Left kidney (tissue), 1 donor: ENCODE measurements at regions not wholly inside any gene's neighbourhood (a gene's known extent, or its start where the extent isn't known, plus 50 kb on each side); places are given as distances from the start of the nearest gene placed in this dataset.

ENCODE experiments used
- DNase-seq: peaks from one replicate; pipeline ENCODE4 v3.0.0-alpha.2; 2013

DNA sequence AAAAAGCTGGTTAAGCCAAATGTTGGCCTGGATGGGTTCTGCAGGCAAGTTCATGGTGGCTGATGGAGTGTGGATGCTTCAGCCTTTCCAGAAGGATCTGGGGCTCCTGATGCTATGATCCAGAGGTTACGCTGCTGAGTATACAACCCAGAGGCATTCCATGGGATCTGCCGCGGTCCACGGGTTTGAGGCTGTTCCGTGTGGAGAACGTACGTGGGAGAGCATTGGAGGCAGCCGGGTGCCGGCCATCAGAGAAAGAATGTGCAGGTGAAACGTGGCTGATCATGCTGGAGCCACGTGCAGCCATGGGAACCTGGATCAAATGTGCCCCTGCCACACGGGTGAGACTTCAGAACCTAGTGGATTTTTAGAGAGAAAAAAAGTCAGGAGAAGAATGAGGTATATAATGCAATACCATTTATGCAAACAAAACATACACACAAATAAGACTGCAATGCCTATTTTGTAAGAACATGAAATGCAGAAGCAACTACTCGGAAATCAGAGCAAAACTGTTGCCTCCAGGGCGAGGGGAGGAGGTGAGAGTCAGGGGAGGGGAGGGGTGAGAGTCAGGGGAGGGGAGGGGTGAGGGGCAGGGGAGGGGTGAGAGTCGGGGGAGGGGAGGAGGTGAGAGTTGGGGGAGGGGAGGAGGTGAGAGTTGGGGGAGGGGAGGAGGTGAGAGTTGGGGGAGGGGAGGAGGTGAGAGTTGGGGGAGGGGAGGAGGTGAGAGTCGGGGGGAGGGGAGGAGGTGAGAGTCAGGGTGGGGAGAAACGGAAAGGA, 116.5 kb upstream of the C1orf174 start:
- DNase-seq = no peak

DNA sequence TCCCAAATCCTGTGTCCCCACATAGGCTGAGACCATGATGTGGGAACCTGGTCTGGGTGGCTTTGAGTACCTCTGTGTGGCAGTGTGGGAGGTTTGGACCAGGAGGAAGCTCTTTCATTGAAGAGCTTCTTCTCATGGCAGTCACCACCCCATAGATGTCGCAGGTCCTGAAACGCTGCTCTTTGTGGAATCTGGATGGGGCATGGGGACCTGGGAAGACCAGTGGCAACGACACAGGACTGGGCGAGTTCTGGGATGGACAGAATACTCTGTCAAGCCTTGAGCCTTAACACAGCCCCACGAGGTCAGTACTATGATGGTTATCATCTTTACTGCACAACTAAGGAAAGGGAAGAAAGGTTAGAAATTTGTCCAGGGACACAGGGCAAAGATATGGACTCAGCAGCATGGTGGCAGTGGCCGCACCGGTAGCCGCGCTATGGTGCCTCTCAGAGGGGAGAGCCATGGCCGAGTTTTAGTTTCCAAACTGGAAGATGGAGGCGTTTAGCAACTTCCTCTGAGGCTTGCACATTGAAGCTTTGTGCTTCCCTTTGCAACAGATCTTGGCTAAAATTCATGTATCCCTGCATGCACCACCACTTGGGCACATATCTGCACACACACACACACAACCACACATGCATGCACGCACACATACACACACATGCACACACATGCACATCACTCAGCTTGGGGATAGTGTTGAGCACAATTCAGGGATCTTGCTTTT, 117.7 kb upstream of the C1orf174 start:
- DNase-seq = no peak

DNA sequence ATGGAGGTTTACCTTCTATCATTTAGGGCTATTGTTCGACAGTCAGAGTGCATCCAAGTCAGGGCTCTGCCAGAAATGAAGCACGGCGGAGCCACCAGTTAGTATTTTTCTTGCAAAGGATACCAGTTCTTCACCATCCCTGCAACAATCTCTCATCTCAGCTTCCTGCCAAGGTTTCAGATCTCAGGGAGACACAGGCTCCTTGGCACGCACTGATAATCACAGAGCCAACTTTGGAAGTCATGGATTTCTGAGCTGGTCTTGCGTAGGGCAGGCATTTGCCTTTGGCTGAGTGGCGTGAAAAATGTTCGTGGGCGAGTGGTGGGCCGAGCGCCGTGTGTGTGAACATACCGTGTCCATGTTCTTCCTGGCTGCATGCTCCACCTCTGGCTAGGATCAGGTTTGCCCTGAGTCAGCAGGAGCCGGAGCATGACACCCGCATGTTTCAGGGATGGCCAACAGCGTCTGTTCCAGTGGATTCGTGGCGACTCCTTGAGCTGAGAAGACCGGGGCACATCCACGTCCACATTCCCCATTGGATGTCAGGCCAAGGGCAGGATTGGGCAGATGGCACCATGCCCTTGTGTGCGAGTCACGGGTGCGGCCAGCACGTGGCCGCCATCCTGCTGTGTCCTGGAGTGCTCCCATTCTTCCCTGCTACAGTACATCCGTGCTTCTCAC, 118.5 kb upstream of the C1orf174 start:
- peak; percentile 27 for DNase-seq

DNA sequence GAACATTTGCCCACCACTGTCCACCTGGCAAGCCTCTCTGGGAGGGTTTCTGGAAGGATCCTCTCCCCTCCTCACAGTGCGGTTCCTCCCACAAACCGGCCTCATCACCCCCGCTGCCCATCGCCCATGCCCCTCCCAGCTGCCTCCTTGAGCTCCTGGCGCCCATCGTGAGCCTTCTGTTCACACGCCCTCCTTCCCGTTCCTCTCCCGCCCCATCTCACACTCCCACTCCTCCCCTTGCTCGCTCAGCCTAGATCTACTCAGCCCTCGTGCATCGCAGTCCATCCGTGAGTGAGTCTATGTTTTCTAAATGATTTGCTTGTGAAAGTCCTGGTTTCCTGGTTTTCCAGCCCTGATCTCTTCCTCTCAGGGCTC, 119.1 kb upstream of the C1orf174 start:
- no peak for DNase-seq

DNA sequence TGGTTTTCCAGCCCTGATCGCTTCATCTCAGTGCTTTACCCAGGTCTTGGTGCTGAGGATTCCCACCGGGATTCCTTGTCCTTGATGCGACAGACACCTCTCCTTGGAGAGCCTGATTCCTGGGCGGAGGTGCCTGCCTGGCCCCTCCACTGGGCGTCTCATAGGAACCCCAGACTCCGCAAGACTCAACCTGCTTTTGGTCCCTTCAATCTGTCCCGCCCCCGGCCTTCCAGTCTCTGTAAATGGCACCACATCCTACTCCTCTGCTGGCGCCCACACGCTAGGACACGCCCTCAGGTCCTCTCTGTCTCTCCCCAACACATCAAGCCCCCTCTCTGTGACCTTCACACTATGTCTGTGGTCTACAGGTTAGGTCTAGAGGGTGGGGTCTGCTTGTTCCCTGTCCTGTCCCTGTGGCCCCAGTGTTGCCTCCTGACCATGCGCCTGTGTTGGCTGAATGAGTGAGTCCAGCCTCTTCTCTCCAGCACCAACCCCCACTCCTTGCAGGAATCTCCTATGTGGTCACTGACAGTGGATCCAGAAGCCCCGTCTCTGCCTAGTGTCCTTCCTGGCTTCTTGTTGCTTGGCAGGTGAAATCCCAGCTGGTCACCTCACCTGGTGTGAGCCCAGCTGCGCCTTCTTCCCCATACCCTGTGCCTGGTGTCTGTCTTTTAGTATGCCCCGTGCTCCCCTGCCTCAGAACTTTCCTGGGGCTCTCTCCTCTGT, 119.7 kb upstream of the C1orf174 start:
- DNase-seq = no peak

DNA sequence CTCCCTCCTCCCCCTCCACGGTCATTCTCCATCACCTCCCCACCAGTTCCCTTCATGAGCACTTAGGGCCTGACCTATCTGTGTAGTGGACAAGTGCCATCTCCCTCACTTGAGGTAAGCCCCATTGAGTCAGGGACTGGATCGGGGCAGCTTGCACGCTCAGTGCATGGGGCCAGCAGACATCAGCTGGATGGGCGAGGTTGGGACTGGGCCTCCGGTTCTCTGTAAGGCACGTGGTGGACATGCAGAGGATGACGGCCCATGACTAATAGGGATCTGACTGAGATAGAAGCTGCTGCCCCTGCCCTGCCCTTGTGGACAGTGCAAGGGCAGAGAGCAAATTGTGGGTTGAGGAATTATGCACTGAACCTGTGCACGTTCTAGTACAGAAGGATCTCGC, 120.4 kb upstream of the C1orf174 start:
- DNase-seq = no peak

DNA sequence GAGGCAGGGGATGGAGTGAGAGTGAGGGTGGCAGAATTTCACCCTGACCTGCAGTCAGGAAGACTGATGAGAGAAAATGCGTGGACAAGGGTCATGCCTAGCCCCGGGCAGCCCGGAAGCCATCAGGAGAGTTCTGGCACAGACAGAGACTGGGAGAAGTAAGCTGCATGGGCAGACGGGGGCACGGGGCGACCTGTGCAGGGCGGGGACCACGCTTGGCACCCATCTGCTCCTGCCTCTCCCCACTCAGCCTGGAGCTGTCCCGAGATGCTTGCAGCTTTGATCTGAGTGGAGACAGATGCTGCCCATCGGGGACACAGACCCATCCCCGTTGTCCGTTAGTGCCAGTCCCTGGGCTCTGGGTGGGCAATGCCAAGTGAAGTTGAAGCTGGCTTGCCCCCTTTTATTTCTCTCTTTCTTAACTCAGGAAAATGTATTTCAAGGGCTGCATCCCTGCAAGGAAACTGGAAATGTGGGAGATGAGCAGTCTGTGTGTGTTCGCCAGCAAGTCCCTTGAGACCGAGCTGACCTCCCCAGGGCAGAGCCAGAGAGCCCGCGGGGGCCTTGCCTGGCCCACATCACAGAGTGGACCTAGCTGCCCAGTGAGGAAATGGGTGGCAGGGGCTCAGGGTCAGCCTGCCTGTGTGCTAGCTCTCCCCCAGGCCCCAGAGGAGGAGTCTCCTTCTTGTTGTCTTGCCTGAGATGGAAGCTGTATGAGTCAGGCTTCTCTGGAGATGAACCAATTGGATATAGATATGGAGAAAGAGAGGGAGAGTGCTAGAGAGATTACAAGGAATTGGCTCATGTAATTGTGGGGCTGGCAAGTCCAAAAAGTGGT, 121.3 kb upstream of the C1orf174 start:
- DNase-seq = no peak

DNA sequence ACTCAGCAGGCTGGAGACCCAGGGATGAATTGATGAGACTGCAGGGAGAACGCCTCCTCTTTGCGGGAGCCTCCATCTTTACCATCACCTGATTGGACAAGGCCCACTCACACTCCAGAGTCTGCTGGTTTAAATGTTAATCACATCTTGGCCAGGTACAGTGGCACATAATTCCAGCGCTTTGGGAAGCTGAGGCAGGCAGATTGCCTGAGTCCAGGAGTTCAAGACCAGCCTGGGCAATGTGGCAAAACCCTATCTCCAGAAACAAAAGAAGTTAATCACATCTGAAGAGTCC, 121.8 kb upstream of the C1orf174 start:
- DNase-seq = no peak

DNA sequence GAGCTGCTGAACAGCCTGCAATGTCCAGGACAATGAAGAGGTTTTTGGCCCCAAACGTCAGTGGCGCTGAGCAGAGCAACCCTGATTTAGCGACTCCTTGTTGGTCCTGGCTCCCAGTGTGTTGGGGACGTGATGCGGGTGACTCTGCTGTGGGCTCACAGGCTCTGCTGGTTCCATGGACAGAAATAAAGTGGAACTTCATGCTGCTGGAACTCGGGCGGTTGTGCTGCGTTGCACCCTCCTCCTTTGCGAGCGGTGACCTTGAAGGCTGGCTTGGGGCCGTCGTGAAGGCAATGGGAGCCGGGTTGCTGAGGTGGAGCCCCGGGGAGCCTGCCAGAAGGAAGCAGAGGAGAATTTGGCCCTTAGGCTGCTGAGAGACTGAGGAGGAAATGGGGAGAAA, 122.6 kb upstream of the C1orf174 start:
- DNase-seq = no peak

DNA sequence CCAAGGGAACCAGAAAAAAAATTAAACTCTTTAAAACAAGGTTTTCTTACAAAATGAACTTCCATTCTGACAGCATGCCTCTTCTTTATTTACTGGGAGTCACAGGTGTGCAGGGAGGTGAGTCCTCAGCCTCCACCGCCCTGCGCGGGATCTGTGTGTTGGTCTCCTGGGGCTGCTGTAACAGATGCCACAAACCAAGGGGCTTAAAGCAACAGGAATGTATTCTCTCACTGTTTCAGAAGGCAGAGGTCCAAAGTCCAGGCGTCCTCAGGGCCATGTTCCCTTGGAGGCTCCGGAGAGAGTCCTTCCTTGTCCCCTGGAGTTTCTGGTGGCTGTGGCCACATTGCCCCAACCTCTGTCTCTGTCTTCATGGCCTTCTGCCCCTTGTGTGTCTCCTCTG, 123.6 kb upstream of the C1orf174 start:
- DNase-seq = no peak

DNA sequence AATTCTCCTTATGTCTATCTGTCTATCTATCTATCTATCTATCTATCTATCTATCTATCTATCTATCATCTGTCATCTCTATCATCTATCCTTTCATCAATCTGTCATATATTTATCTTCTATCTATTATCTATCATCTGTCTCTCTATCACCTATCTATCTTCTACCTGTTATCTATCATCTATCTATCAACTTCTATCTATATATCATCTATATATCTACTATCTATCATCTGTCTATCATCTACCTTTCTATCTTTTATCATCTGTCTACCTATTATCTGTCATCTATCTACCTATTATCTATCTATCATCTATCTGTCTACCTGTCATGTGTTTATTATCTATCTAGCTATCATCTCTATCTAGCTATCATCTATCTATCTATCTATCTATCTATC, 124.7 kb upstream of the C1orf174 start:
- no peak for DNase-seq

DNA sequence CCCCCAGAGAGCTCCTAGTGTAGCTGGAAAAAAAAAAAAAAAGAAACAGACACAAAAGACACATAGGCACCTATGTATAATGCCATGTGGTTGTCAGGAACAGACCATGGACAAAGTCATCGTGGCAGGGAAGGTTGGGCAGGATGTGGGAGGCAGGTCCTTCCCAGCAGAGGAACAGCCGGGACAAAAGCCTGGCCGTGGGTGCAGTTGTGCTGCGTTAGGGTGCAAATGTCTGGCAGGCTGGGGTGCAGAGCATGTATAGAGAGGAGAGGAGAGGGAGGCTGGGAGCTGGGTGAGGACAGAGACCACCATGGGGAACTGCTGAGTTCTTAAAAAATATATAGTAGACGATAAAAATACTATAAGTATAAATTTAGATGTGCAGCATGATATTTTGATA, 125.7 kb upstream of the C1orf174 start:
- no peak for DNase-seq

DNA sequence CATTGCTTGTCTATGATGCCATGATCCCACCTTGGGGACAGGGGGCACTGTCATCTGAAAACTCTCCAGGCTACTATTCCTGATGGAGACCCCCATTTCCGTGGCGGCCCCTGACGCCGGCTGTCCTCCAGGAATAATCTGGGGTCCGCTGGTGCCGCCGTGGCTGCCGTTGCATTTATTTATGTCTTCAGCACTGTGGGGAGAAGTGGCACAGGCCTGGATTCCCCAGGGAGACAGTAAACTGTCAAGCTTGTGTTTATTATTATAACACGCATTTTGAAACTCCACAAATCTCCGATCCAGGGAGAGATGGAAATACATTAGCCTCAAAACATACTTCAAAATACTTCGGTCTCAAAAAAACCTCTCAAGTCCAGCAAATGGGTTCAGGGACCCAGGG, 126.9 kb upstream of the C1orf174 start:
- no peak for DNase-seq

DNA sequence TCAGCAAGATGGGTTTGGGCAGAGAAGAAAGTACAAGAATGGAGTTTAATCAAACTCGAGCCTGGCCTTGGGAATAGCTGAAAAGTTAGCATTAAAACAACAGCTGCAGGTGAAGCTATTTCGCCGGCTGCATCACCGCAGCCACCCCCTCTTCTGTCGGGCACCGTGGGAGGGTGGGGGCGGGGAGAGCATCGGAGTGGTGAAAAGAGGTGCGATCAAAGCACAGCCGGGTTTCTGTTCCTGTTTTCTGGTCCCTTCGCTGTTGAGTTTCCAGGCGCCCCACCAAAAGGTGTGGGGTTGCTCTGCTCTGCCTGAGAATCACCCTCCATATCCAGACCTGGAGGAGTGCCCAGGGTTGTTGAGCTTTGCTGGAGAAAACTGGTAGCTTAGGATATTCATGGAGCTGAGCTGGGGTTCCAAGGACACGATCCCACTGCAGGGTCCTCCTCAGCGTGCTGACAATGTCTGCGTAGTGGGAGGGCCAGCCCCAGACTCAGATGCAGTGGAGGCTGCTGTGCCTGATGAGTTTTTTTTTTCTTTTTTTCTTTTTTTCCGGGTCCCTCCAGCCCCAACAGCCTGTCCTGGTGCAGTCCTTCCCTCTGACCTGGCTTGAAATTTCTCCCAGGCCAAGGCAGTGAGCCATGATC, 127.5 kb upstream of the C1orf174 start:
- no peak for DNase-seq

DNA sequence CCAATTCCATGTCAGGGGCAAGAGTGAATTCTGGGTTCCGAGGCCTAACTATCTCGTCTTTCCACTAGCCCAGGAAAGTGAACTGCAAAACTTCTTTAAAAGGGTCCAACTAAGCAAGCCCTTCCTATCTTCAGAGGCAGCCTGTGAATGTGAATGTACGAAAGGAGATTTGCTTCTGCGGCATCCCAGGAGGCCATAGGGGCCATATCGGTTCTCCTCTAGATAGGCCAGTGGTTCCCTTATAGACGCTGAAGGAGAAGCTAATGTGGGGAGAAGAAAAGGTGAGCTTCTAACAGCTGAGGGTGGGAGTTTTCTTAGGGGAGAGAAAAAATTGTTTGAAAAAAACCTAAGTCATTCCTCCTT, 128.0 kb upstream of the C1orf174 start:
- DNase-seq = no peak

DNA sequence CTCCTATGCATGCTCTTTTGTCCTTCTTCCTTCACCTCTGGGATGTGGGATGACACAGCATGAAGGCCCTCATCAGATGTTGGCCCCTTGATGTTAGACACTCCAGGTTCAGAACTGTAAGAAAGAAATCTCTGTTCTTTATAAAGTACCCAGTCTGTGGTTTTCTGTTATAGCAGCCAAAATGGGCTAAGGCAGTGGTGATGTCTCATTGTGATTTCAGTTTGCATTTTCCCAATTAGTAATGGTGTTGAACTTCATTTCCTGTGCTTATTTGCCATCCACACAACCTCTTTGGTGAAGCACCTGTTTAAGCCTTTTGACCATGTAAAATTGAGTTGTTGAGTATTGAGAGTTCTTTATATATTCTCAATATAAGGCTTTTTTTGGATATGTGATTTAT, 129.3 kb upstream of the C1orf174 start:
- DNase-seq = no peak

DNA sequence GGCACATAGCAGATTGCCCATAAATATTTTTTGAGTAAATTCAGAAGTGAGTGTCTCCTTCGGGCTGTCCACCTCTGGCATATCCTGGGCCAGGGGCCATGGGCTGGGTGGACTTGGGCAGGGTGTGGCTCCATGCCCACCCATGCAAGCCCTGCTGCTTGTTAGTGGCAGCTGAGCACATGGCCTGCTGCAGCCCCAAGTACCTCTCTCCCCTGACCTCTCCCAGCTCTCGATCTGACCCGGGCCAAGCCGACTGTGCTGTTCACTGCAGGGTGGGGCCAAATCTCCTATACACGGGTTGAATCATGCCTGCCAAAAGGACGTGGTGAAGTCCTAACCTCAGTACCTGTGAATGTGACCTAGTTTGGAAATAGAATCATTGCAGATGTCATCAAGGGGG, 132.5 kb upstream of the C1orf174 start:
- DNase-seq = no peak

DNA sequence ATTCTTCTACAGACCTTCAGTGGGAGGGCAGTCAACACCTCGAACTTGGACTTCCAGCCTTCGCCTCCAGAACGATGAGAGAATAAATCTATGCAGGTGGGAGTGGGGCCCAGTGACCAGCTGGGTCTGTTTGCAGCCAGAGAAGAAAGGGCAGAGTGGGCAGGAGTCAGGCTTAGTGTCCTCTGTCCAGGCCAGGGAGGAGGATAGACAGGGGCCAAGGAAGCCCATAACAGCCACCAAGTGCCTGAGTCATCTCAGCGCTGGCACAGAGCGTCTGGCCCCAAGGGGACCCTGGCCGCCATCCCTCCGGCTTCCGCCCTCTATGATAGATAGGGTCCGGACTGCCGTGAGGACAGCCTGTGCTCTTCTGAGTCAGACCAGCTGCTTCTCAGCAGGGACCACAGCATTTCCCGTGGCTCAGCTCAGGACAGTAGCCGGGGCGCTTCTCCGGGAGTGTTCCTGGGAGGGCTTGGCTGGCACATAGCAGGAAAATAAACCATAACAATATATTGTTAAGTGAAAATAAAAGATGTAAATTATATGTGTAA, 133.1 kb upstream of the C1orf174 start:
- DNase-seq = no peak

DNA sequence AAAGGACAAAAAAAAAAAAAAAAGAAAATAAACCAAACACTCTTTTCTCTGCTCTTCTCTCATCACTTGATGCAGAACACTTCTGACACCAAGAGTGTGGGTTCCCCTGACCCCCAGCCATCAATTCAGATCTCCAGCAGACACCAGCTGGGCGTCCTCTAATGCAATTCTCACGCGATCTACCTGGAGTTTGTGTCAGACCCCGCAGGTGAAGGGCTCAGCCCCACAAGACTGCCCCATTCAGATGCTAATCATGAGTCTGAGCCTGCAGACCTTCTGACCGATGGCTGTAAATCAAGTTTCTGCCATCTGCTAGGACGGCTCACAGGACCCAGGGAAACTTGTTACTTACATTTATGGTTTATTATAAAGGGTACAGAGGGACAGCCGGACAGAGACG, 133.6 kb upstream of the C1orf174 start:
- DNase-seq = no peak

DNA sequence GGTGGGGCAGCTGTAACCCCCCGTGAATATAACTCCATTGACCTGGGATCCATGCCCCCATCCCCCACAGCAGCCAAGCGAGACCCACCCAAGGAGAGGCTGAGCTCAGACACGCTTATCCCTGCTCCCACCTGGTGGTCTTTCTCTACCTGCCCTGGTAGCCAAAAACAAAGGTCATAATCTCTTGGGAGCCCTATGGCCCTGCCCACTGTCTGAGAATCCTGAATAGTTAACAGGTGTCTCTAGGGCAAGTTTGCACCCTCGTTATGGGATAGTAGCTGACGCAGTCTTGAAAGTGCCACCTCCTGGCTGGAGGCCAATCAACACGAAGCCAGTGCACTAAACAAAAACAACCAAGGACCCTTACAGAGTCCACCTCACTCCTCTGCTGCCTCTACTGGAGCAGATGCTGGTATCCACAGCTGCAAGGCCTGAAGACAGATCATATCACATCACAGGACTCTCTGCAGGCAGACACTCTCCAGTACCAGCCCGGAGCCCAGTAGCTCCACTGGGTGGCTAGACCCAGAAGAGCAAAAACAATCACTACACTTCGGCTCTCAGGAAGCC, 134.3 kb upstream of the C1orf174 start:
- no peak for DNase-seq

DNA sequence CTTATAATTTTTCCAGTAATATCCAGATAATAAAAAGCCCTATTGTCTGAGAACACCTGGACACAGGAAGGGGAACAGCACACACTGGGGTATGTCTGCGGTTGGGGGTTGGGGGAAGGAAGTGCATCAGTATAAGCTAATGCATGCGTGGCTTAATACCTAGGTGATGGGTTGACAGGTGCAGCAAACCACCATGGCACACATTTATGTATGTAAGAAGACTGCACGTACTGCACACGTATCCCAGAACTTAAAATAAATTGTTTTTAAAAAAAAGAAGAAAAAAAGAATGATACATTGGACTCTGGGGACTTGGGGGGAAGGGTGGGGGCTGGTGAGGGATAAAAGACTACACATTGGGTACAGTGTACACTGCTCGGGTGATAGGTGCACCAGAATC, 144.9 kb upstream of the C1orf174 start:
- no peak for DNase-seq
